Heart left ventricle (tissue), 13 donors: ENCODE measurements at regions not wholly inside any gene's neighbourhood (a gene's known extent, or its start where the extent isn't known, plus 50 kb on each side); places are given as distances from the start of the nearest gene placed in this dataset.

ENCODE experiments used
- CTCF ChIP-seq, 12 donors: fragments of 200-600 bp; sonication (generic) in 4 of 12; IDR thresholded peaks; one replicate each; pipeline versions ENCODE4 v1.5.0 to v1.8.0; 2018 to 2022; ENCODE audit warnings: antibody characterized with exemption in 12 of 12, mild to moderate bottlenecking in 5 of 12
- POLR2A ChIP-seq, 2 donors: fragments of 450-650 bp; IDR thresholded peaks; one replicate each; pipeline ENCODE4 v1.6.1; 2017; ENCODE audit warnings: antibody characterized with exemption in 2 of 2, mild to moderate bottlenecking in 2 of 2, moderate library complexity in 2 of 2
- donor health status: ischemic (EF 13 %, LVEDD 7.1; RV severe dilation, severe dysfunction).
- donor health status: DM: no; HTN: yes; CAD: no.
- donor health status: DM: no; HTN: no; CAD: no.
- donor health status: ischemic (EF 25% LVEDD 6.9; RV normal size, moderate dysfunction).
- donor health status: ischemic (EF 25% LVEDD 5.7; RV mildly dilated, moderate dysfunction).
- donor health status: ischemic (EF 35%, LVEDD 5.7; RV mildly dilated, moderate dysfunction).
- donor health status: nonischemic (EF 11% LVEDD 7.7; RV severe dilation, severe dysfunction).
- donor health status: DM: yes; HTN: yes; CAD: no.
- donor health status: PGD.
- donor health status: ischemic (EF 29% LVEDD 5.4; RV normal size, mild dysfunction).
- donor health status: nonischemic (EF 23%, LVEDD 6.1; RV moderate dilation, normal function).

GRCh38 chr3:117107946-117108345, 398.4 kb downstream of the TUSC7 start:
- TF ChIP-seq CTCF (IDR thresholded peaks at IDR 0.05) (no peak), POLR2A (IDR thresholded peaks at IDR 0.05) (no peak)
